ENCODE measurements at regions not wholly inside any gene's neighbourhood (a gene's known extent, or its start where the extent isn't known, plus 50 kb on each side); places are given as distances from the start of the nearest gene placed in this dataset.
A peak's percentile ranks its signal among the peaks of the same experiment; 100 is the strongest.

- H3K4me1 Mint-ChIP-seq, result peaks cover 26% of the 10 kb centered on the region
- no peak for DNase-seq (ENCODE audit: low read depth, low spot score)
- TF ChIP-seq CTCF (conservative IDR thresholded peaks at IDR 0.05), result no peak
- no peaks in the 10 kb centered on the region for H3K36me3 Mint-ChIP-seq (ENCODE audit: low read depth)
- H3K27ac Mint-ChIP-seq (ENCODE audit: unreplicated experiment), result no peak overlapping the region
- no peaks in the 10 kb centered on the region for H3K9me3 Mint-ChIP-seq
- H3K27me3 Mint-ChIP-seq (ENCODE audit: low read depth), result peaks cover 57% of the 10 kb centered on the region
- H3K4me3 Mint-ChIP-seq, result no peak overlapping the region
These were observed 319.1 kb downstream of the CD83 start for GRCh38 chr6:14436592-14437132.

GRCh38 chr6:14439419-14439818, 321.8 kb downstream of the CD83 start:
- no peak for DNase-seq (ENCODE audit: low read depth, low spot score)
- Mint-ChIP-seq H3K36me3 (ENCODE audit: low read depth) (no peaks in the 10 kb centered on the region), H3K4me3 (no peak overlapping the region), H3K27me3 (ENCODE audit: low read depth) (peaks cover 46% of the 10 kb centered on the region), H3K9me3 (no peaks in the 10 kb centered on the region), H3K4me1 (peaks cover 33% of the 10 kb centered on the region), H3K27ac (ENCODE audit: unreplicated experiment) (no peak overlapping the region)
- no peak for TF ChIP-seq CTCF (conservative IDR thresholded peaks at IDR 0.05)

GRCh38 chr6:14440215-14440910, 322.8 kb downstream of the CD83 start:
- Mint-ChIP-seq H3K4me1 (peaks cover 33% of the 10 kb centered on the region), H3K4me3 (no peak overlapping the region), H3K27ac (ENCODE audit: unreplicated experiment) (no peak overlapping the region), H3K36me3 (ENCODE audit: low read depth) (no peaks in the 10 kb centered on the region), H3K27me3 (ENCODE audit: low read depth) (peaks cover 45% of the 10 kb centered on the region), H3K9me3 (no peaks in the 10 kb centered on the region)
- no peak for TF ChIP-seq CTCF (conservative IDR thresholded peaks at IDR 0.05)
- DNase-seq (ENCODE audit: low read depth, low spot score), result no peak

- DNase-seq (ENCODE audit: low read depth, low spot score), result no peak
- no peak for TF ChIP-seq CTCF (conservative IDR thresholded peaks at IDR 0.05)
- peaks cover 33% of the 10 kb centered on the region for H3K4me1 Mint-ChIP-seq
- no peak overlapping the region for H3K27ac Mint-ChIP-seq (ENCODE audit: unreplicated experiment)
- peak overlapping the region; percentile 24 for H3K4me3 Mint-ChIP-seq
- no peaks in the 10 kb centered on the region for H3K9me3 Mint-ChIP-seq
- no peaks in the 10 kb centered on the region for H3K36me3 Mint-ChIP-seq (ENCODE audit: low read depth)
- peaks cover 43% of the 10 kb centered on the region for H3K27me3 Mint-ChIP-seq (ENCODE audit: low read depth)
These were observed 323.6 kb downstream of the CD83 start for GRCh38 chr6:14440940-14441781.

GRCh38 chr6:14442242-14442641, 324.7 kb downstream of the CD83 start:
- Mint-ChIP-seq H3K4me1 (peaks cover 33% of the 10 kb centered on the region), H3K36me3 (ENCODE audit: low read depth) (no peaks in the 10 kb centered on the region), H3K9me3 (no peaks in the 10 kb centered on the region), H3K27me3 (ENCODE audit: low read depth) (peaks cover 37% of the 10 kb centered on the region), H3K27ac (ENCODE audit: unreplicated experiment) (no peak overlapping the region), H3K4me3 (no peak overlapping the region)
- no peak for TF ChIP-seq CTCF (conservative IDR thresholded peaks at IDR 0.05)
- DNase-seq (ENCODE audit: low read depth, low spot score), result no peak
